ENCODE measurements at regions not wholly inside any gene's neighbourhood (a gene's known extent, or its start where the extent isn't known, plus 50 kb on each side); places are given as distances from the start of the nearest gene placed in this dataset.

GRCh38 chr9:82673201-82673600 lies 389.7 kb downstream of the RASEF start:
- Mint-ChIP-seq H3K27ac (no peak overlapping the region), H3K4me1 (ENCODE audit: low read depth) (no peaks in the 10 kb centered on the region), H3K9me3 (no peaks in the 10 kb centered on the region), H3K4me3 (no peak overlapping the region), H3K36me3 (ENCODE audit: low read depth) (no peaks in the 10 kb centered on the region), H3K27me3 (ENCODE audit: low read depth) (no peaks in the 10 kb centered on the region)
- DNase-seq (ENCODE audit: low spot score): no peak

- Mint-ChIP-seq H3K4me1 (ENCODE audit: low read depth) (no peaks in the 10 kb centered on the region), H3K27ac (no peak overlapping the region), H3K27me3 (ENCODE audit: low read depth) (no peaks in the 10 kb centered on the region), H3K36me3 (ENCODE audit: low read depth) (no peaks in the 10 kb centered on the region), H3K9me3 (no peaks in the 10 kb centered on the region), H3K4me3 (no peak overlapping the region)
- no peak for DNase-seq (ENCODE audit: low spot score)
These were observed 389.0 kb downstream of the RASEF start for GRCh38 chr9:82673919-82674318.

GRCh38 chr9:82675102-82675501 lies 387.8 kb downstream of the RASEF start:
- DNase-seq (ENCODE audit: low spot score): no peak
- H3K36me3 Mint-ChIP-seq (ENCODE audit: low read depth): no peaks in the 10 kb centered on the region
- no peaks in the 10 kb centered on the region for H3K27me3 Mint-ChIP-seq (ENCODE audit: low read depth)
- no peaks in the 10 kb centered on the region for H3K4me1 Mint-ChIP-seq (ENCODE audit: low read depth)
- no peaks in the 10 kb centered on the region for H3K9me3 Mint-ChIP-seq
- no peak overlapping the region for H3K4me3 Mint-ChIP-seq
- no peak overlapping the region for H3K27ac Mint-ChIP-seq

- H3K9me3 Mint-ChIP-seq: no peaks in the 10 kb centered on the region
- H3K27me3 Mint-ChIP-seq (ENCODE audit: low read depth): no peaks in the 10 kb centered on the region
- H3K36me3 Mint-ChIP-seq (ENCODE audit: low read depth): no peaks in the 10 kb centered on the region
- H3K27ac Mint-ChIP-seq: no peak overlapping the region
- H3K4me3 Mint-ChIP-seq: no peak overlapping the region
- H3K4me1 Mint-ChIP-seq (ENCODE audit: low read depth): no peaks in the 10 kb centered on the region
- no peak for DNase-seq (ENCODE audit: low spot score)
These were observed 387.3 kb downstream of the RASEF start for GRCh38 chr9:82675605-82676004.

- H3K4me3 Mint-ChIP-seq: no peak overlapping the region
- no peak overlapping the region for H3K27ac Mint-ChIP-seq
These were observed 385.9 kb downstream of the RASEF start for GRCh38 chr9:82677086-82677485.

GRCh38 chr9:82679472-82679871 lies 383.5 kb downstream of the RASEF start:
- Mint-ChIP-seq H3K9me3 (no peaks in the 10 kb centered on the region), H3K27ac (no peak overlapping the region), H3K4me3 (no peak overlapping the region), H3K27me3 (ENCODE audit: low read depth) (no peaks in the 10 kb centered on the region), H3K36me3 (ENCODE audit: low read depth) (no peaks in the 10 kb centered on the region), H3K4me1 (ENCODE audit: low read depth) (no peaks in the 10 kb centered on the region)
- no peak for DNase-seq (ENCODE audit: low spot score)

More at GRCh38 chr9:82677086-82677485, 385.9 kb downstream of the RASEF start:
- Mint-ChIP-seq H3K36me3 (ENCODE audit: low read depth) (no peaks in the 10 kb centered on the region), H3K4me1 (ENCODE audit: low read depth) (no peaks in the 10 kb centered on the region), H3K9me3 (no peaks in the 10 kb centered on the region), H3K27me3 (ENCODE audit: low read depth) (no peaks in the 10 kb centered on the region)
- DNase-seq (ENCODE audit: low spot score): no peak

GRCh38 chr9:82680179-82680935 lies 382.6 kb downstream of the RASEF start:
- Mint-ChIP-seq H3K36me3 (ENCODE audit: low read depth) (no peaks in the 10 kb centered on the region), H3K9me3 (no peaks in the 10 kb centered on the region), H3K4me3 (no peak overlapping the region), H3K27me3 (ENCODE audit: low read depth) (no peaks in the 10 kb centered on the region), H3K4me1 (ENCODE audit: low read depth) (no peaks in the 10 kb centered on the region), H3K27ac (no peak overlapping the region)
- DNase-seq (ENCODE audit: low spot score): no peak

GRCh38 chr9:82681809-82682208 lies 381.1 kb downstream of the RASEF start:
- no peak overlapping the region for H3K27ac Mint-ChIP-seq
- H3K36me3 Mint-ChIP-seq (ENCODE audit: low read depth): no peaks in the 10 kb centered on the region
- H3K27me3 Mint-ChIP-seq (ENCODE audit: low read depth): no peaks in the 10 kb centered on the region
- no peak overlapping the region for H3K4me3 Mint-ChIP-seq
- no peak for DNase-seq (ENCODE audit: low spot score)
- no peaks in the 10 kb centered on the region for H3K4me1 Mint-ChIP-seq (ENCODE audit: low read depth)
- H3K9me3 Mint-ChIP-seq: no peaks in the 10 kb centered on the region

GRCh38 chr9:82682431-82682830 lies 380.5 kb downstream of the RASEF start:
- H3K27me3 Mint-ChIP-seq (ENCODE audit: low read depth): no peaks in the 10 kb centered on the region
- no peak overlapping the region for H3K27ac Mint-ChIP-seq
- no peaks in the 10 kb centered on the region for H3K4me1 Mint-ChIP-seq (ENCODE audit: low read depth)
- H3K9me3 Mint-ChIP-seq: no peaks in the 10 kb centered on the region
- DNase-seq (ENCODE audit: low spot score): no peak
- H3K36me3 Mint-ChIP-seq (ENCODE audit: low read depth): no peaks in the 10 kb centered on the region
- no peak overlapping the region for H3K4me3 Mint-ChIP-seq

GRCh38 chr9:82695704-82696103 lies 367.2 kb downstream of the RASEF start:
- peaks cover 13% of the 10 kb centered on the region for H3K9me3 Mint-ChIP-seq
- no peaks in the 10 kb centered on the region for H3K27me3 Mint-ChIP-seq (ENCODE audit: low read depth)
- H3K4me3 Mint-ChIP-seq: no peak overlapping the region
- no peaks in the 10 kb centered on the region for H3K36me3 Mint-ChIP-seq (ENCODE audit: low read depth)
- DNase-seq (ENCODE audit: low spot score): no peak
- no peak overlapping the region for H3K27ac Mint-ChIP-seq
- H3K4me1 Mint-ChIP-seq (ENCODE audit: low read depth): no peaks in the 10 kb centered on the region

- DNase-seq (ENCODE audit: low spot score): no peak
- Mint-ChIP-seq H3K4me1 (ENCODE audit: low read depth) (no peaks in the 10 kb centered on the region), H3K9me3 (peaks cover 4% of the 10 kb centered on the region), H3K27ac (no peak overlapping the region), H3K4me3 (no peak overlapping the region), H3K36me3 (ENCODE audit: low read depth) (no peaks in the 10 kb centered on the region), H3K27me3 (ENCODE audit: low read depth) (no peaks in the 10 kb centered on the region)
These were observed 356.2 kb downstream of the RASEF start for GRCh38 chr9:82706786-82707185.

GRCh38 chr9:82716821-82717220 lies 346.1 kb downstream of the RASEF start:
- no peak for DNase-seq (ENCODE audit: low spot score)
- Mint-ChIP-seq H3K9me3 (no peaks in the 10 kb centered on the region), H3K36me3 (ENCODE audit: low read depth) (no peaks in the 10 kb centered on the region), H3K4me1 (ENCODE audit: low read depth) (no peaks in the 10 kb centered on the region), H3K27me3 (ENCODE audit: low read depth) (no peaks in the 10 kb centered on the region), H3K27ac (no peak overlapping the region), H3K4me3 (no peak overlapping the region)

GRCh38 chr9:82720515-82720914 lies 342.4 kb downstream of the RASEF start:
- no peak for DNase-seq (ENCODE audit: low spot score)
- Mint-ChIP-seq H3K4me3 (no peak overlapping the region), H3K4me1 (ENCODE audit: low read depth) (no peaks in the 10 kb centered on the region), H3K27ac (no peak overlapping the region), H3K36me3 (ENCODE audit: low read depth) (no peaks in the 10 kb centered on the region), H3K27me3 (ENCODE audit: low read depth) (no peaks in the 10 kb centered on the region), H3K9me3 (no peaks in the 10 kb centered on the region)

- Mint-ChIP-seq H3K27me3 (ENCODE audit: low read depth) (no peaks in the 10 kb centered on the region), H3K4me1 (ENCODE audit: low read depth) (no peaks in the 10 kb centered on the region), H3K4me3 (no peak overlapping the region), H3K9me3 (no peaks in the 10 kb centered on the region), H3K36me3 (ENCODE audit: low read depth) (no peaks in the 10 kb centered on the region), H3K27ac (no peak overlapping the region)
- no peak for DNase-seq (ENCODE audit: low spot score)
These were observed 341.3 kb downstream of the RASEF start for GRCh38 chr9:82721593-82721992.

- no peaks in the 10 kb centered on the region for H3K36me3 Mint-ChIP-seq (ENCODE audit: low read depth)
- no peak overlapping the region for H3K27ac Mint-ChIP-seq
- H3K4me3 Mint-ChIP-seq: no peak overlapping the region
These were observed 340.9 kb downstream of the RASEF start for GRCh38 chr9:82722051-82722450.

More at GRCh38 chr9:82722051-82722450, 340.9 kb downstream of the RASEF start:
- no peaks in the 10 kb centered on the region for H3K27me3 Mint-ChIP-seq (ENCODE audit: low read depth)
- no peaks in the 10 kb centered on the region for H3K9me3 Mint-ChIP-seq
- no peaks in the 10 kb centered on the region for H3K4me1 Mint-ChIP-seq (ENCODE audit: low read depth)
- no peak for DNase-seq (ENCODE audit: low spot score)
